ENCODE measurements at regions not wholly inside any gene's neighbourhood (a gene's known extent, or its start where the extent isn't known, plus 50 kb on each side); places are given as distances from the start of the nearest gene placed in this dataset.

DNA sequence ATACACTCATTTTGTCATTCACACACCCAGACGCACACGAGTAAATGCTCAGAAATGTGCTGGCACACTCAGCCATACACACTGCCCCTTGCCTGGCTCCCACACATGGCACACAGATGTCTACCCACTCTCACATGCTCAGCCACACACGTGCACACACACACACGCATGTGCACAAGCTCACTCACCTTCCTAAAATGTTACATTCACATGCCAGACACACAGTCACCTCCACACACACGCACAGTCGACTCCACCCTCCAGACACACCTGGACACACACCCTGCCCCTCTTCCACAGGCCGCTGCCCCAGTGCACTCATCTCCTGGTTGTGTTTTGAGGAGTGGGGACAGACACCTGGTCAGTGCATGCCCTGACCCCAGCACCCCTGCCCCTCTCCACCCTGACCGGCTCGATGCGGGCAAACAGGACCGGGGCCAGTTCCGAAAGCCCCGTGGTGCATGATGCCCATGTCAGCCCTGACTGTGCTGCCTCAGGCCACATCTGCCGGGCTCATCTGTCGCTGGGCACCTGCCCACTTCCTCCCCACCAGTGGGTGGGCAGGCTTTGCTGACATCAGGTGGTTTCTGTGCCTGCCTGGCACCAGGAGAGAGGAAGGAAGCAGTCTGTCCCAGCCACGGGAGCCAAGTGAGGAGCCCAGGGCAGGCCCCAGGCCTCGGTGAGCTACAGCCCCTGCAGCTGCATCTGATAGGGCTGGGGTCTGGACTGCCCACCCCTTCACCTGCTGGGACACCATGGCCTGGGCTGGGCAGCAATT, 84.9 kb upstream of the ZNF716 start:
- DNase-seq (ENCODE audit: low read depth in 2 of 2) = no peak

DNA sequence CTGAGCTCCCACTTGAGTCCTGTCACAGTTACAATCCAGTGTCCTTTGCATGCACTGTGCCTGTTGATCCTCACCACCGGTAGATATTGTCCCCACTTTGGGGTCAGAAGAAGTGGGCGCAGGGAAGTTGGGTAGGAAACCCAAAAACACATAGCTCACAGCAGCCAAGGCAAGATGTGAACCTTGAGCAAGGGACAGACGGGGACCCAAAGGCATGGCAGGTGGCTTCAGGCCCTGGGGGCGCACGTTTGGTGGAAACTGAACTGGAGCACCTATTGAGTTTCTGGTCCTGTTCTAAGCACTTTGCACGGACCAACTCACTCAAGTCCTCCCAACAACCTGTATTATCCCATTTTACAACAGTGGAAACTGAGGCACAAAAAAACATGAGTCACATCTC, 82.8 kb upstream of the ZNF716 start:
- no peak for DNase-seq (ENCODE audit: low read depth in 2 of 2)

DNA sequence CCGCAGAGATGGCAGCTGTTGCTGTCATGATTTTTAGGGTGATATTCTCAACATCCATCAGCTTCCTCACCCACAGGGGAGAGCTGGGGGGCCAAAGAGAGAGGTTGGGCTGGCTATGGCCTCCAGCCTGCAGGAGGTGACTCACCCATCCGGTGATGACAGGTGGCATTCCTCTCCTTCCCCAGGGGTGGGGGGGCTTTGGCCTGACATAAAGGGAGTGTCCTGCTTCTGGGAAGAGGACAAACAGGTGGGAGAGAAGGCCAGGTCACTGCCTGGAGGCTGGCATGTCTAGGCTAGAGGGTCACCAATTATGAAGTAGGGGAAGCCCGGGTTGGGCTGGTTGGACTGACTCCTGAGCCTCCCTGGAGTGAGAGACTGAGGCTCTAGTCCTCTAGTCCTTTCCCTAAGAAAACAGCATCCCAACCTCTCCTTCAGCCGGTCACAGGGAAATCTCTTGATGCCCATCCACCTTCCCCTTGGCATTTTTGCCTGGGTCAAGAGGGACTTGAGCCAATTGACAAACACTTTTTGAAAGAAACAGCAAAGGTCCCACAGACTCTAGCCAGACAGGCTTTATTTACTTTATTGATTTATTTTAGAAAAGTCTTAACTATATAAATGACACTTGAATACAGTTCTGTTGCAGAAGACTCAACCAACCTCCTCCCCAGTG, 79.8 kb upstream of the ZNF716 start:
- no peak for DNase-seq (ENCODE audit: low read depth in 2 of 2)

DNA sequence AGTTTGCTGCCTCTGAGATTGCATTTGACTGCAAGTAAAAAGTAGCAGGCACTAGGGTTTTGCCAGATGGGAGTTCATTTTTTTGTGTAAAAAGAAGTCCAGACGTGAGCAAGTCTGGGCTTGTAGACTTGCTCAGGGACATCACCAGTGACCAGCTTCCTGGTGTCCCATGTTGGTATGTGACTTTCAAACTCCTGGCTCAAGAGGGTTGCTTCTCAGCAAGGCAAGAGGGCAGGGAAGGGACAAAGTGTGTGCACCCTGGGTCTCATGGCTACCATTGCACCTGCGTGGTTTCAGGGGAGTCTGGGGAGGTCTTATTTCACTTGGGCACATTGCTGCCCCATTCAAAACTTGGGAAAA, 79.3 kb upstream of the ZNF716 start:
- DNase-seq (ENCODE audit: low read depth in 2 of 2) = no peak

DNA sequence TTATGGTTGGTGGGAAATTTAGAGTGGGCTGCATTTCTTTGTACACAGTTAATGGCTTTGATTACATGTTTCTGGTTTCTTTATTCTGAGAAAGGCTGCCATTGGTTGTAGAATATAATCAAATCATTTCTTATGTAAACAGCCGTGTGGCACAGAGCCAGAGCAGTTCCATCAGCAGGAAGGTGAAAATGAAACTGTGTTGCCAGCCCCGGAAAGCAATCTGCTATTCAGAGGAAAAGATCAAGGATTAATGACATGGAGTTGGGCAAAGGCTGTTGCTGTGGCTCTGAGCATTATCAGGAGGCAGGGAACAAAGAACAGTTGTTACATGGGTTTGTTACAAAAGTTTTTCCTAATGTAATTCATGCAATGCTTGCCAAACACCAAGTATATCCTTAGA, 74.2 kb upstream of the ZNF716 start:
- peak; percentile 3 to 22 for DNase-seq (ENCODE audit: low read depth in 2 of 2)

DNA sequence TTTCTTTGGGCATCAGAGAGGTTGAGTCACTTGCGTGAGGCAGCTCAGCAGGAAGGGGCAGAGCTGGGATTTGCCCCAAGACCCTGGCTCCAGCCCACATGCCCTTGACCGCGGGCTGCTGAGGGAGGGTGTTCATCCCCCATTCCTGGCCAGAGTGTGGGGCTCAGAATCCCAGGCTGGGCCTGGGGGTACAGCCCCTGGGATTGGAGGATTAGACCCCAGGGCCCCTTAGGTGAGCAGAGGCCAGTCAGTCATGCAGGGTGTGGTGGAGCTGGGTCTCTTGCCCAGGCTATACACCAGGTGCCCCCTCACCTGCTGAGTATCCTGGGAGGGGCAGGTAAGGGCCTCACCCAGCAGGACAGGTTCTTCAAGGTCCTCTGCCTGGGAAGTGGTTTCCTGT, 68.4 kb upstream of the ZNF716 start:
- no peak for DNase-seq (ENCODE audit: low read depth in 2 of 2)

DNA sequence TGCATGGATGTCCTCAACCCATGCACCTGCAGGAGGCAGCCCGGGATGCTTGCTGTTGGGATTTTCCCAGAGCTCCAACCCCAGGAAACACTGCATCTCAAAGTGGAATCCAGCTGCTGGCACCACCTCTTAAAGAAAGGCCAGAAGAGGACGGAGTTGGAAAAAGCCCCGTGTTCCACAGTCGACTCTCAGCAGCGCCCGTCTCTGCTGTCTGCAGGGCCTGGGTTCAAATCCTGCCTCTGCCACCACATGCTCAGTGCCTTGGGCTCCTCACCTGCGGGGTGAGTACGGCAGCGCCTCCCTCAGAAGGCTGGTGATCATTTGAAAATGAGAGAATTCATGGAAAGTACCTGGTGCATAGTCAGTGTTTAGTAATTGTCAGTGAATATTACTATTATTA, 65.6 kb upstream of the ZNF716 start:
- DNase-seq (ENCODE audit: low read depth in 2 of 2) = no peak

DNA sequence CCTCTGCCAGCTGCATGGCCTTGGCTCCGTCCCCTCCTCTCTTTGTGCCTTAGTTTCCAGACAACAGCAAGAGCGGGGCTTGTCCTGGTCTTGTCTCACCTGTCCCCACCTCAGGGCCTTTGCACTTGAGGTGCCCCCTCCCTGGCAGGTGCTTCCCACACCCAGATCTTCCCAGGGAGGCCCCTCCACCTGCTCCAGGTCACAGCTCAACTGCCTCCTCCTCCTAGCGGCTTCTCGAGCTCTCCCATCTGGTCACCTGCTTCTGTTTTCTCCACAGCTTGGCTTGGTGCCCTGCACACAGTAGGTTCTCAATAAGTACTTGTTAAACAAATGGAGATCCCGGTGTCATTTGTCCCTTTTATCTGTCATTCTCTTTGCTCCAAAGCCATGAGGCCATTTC, 64.3 kb upstream of the ZNF716 start:
- DNase-seq (ENCODE audit: low read depth in 2 of 2) = no peak

DNA sequence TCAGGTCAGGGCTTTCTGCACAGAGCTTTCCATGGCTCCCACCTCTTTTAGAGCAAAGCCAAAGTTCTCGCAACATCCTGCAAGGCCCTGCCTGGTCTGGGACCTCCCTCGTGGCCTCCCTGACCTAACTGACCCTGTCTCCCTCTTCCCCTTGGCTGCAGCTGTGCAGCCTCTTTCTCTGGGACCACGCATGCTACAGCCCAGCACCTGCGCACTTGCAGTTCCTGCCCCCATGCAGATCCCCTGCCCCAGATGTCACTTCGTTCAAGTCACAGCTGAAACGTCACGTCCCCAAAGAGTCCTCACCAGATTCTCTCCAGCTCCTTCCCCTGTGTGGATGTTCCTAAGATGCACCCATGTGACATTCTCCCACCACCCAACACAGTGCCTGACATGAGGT, 61.2 kb upstream of the ZNF716 start:
- DNase-seq (ENCODE audit: low read depth in 2 of 2) = no peak

DNA sequence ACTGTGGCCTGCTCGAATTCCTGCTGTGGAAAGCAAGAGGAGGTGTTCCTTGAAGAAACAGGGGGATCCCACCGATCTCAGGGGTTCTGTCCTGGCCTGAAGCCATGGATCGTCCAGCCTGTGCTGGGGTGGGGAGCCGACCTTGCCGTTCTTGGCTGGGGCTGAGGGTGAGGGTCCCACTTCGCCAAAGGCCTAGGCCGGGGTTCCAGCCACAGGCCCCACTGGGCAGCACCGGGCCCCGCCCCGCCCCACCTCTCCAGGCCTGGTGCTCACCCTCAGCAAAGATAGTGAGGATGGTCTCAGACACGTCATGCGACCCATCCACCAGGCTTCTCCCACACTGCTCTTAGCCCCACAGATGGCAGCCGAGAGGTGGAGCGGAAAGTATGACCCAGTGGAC, 51.4 kb upstream of the ZNF716 start:
- DNase-seq (ENCODE audit: low read depth in 2 of 2) = no peak

DNA sequence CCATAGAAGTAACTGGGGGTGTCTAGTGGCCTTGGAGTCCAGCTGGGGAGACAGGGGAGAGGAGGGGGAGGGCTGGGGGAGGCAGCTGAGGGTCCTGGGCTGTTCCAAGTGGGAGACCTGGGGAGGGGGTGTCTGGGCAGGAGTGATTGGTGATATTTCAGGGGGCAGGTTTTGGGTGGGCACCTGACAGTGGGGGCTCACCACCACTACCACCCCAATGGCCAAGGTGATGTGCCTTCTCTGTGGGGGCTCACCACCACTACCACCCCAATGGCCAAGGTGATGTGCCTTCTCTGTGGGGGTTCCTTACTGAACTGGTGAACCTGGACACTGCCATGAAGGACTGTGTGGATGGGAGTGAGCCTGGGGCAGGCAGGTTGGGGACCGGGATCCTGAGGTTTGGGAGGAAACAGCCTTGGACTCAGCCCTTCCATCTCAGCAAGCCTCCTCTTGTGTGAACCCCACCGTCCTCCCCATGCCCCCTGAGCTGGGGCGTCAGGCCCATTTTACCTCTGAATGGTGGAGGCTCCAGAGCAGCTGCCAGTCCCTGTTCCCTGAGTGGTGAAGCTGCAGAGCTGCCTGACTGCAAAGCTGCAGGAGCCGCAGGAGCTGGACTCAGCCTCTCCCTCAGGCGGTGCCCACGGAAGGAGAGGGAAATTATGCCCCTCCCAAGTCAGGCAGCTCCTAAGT, 50.6 kb upstream of the ZNF716 start:
- no peak for DNase-seq (ENCODE audit: low read depth in 2 of 2)

DNA sequence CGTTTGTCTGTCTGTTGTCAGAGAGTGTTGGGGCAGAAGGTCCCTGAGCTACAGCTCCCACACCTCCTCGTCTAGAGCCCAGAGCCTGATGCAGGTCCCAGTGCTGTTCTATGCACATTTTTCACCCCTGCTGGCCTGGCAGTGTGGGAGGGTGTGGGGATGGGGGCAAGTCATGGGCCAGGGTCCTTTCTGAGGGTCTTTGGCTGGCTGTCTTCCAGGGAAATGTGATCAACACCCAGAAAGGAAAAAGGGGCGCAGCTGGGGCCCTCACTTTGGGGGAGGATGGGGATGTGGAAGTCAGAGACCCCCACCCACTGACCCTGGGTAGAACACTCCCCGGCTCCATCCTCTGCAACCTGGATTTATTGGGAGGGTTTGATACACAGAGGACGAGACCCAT, 50.0 kb upstream of the ZNF716 start:
- DNase-seq (ENCODE audit: low read depth in 2 of 2) = no peak
